HG03521 (cell line): ENCODE measurements at regions not wholly inside any gene's neighbourhood (a gene's known extent, or its start where the extent isn't known, plus 50 kb on each side); places are given as distances from the start of the nearest gene placed in this dataset.
A peak's percentile ranks its signal among the peaks of the same experiment; 100 is the strongest.
"Not testable (repeated sequence)": the region's sequence is repeated elsewhere in the genome, so short reads cannot be mapped to it uniquely, and the experiment has no call there.

Experiments used
- ATAC-seq: cut with Tn5 transposase; IDR thresholded peaks from one replicate; pipeline ENCODE4 v1.9.1; 2021; ENCODE audit warnings: mild to moderate bottlenecking, moderate library complexity; ENCODE audit not compliant: unreplicated experiment

GRCh38 chr2:163132207-163132606 lies 293.6 kb upstream of the KCNH7 start:
- ATAC-seq = not testable (repeated sequence)

- peak; percentile 55 for ATAC-seq
Measured at GRCh38 chr2:163123526-163123925, 285.0 kb upstream of the KCNH7 start.

GRCh38 chr2:163122257-163122656 lies 283.7 kb upstream of the KCNH7 start:
- ATAC-seq = no peak

- ATAC-seq = no peak
Measured at GRCh38 chr2:163121483-163121882, 282.9 kb upstream of the KCNH7 start.

GRCh38 chr2:163119966-163120365 lies 281.4 kb upstream of the KCNH7 start:
- no peak for ATAC-seq

- no peak for ATAC-seq
Measured at GRCh38 chr2:163086940-163087339, 248.4 kb upstream of the KCNH7 start.

- ATAC-seq = not testable (repeated sequence)
Measured at GRCh38 chr2:163085366-163086024, 246.9 kb upstream of the KCNH7 start.

- ATAC-seq = no peak
Measured at GRCh38 chr2:163081754-163082153, 243.2 kb upstream of the KCNH7 start.

- no peak for ATAC-seq
Measured at GRCh38 chr2:163077241-163077640, 238.7 kb upstream of the KCNH7 start.

GRCh38 chr2:163066085-163066484 lies 227.5 kb upstream of the KCNH7 start:
- ATAC-seq = no peak

- no peak for ATAC-seq
Measured at GRCh38 chr2:163062524-163062923, 224.0 kb upstream of the KCNH7 start.

- ATAC-seq = no peak
Measured at GRCh38 chr2:163046615-163047014, 208.0 kb upstream of the KCNH7 start.

GRCh38 chr2:163045830-163046229 lies 207.3 kb upstream of the KCNH7 start:
- no peak for ATAC-seq

GRCh38 chr2:163044114-163044513 lies 205.5 kb upstream of the KCNH7 start:
- ATAC-seq = no peak

GRCh38 chr2:163043201-163043600 lies 204.6 kb upstream of the KCNH7 start:
- no peak for ATAC-seq

- no peak for ATAC-seq
Measured at GRCh38 chr2:163039266-163039665, 200.7 kb upstream of the KCNH7 start.

- ATAC-seq = no peak
Measured at GRCh38 chr2:163028807-163029206, 190.2 kb upstream of the KCNH7 start.

- ATAC-seq = not testable (repeated sequence)
Measured at GRCh38 chr2:163026136-163026775, 187.7 kb upstream of the KCNH7 start.

- ATAC-seq = not testable (repeated sequence)
Measured at GRCh38 chr2:163016882-163017281, 178.3 kb upstream of the KCNH7 start.

GRCh38 chr2:163011000-163011399 lies 172.4 kb upstream of the KCNH7 start:
- ATAC-seq = no peak

GRCh38 chr2:163008642-163009041 lies 170.1 kb upstream of the KCNH7 start:
- ATAC-seq = no peak

- no peak for ATAC-seq
Measured at GRCh38 chr2:162994718-162995117, 156.2 kb upstream of the KCNH7 start.

GRCh38 chr2:162992828-162993227 lies 154.3 kb upstream of the KCNH7 start:
- no peak for ATAC-seq
